Loucy (cell line): ENCODE measurements at regions not wholly inside any gene's neighbourhood (a gene's known extent, or its start where the extent isn't known, plus 50 kb on each side); places are given as distances from the start of the nearest gene placed in this dataset.

Source experiments
- H2AFZ ChIP-seq: fragments of 200-600 bp; sonication (generic); 2 replicates; pipeline ENCODE4 v1.6.0; 2016; ENCODE audit warnings: antibody characterized with exemption, mild to moderate bottlenecking, low read length, moderate library complexity
- H3F3A ChIP-seq: fragments of 200-600 bp; 2 replicates; pipeline ENCODE4 v1.6.0; 2016; ENCODE audit warnings: antibody characterized with exemption, low read depth, mild to moderate bottlenecking
- H3K27me3 ChIP-seq: fragments of 200-600 bp; sonication (generic); 2 replicates; pipeline ENCODE4 v1.6.1; 2014; ENCODE audit warnings: low read length, mild to moderate bottlenecking; ENCODE audit not compliant: insufficient read depth, poor library complexity, severe bottlenecking
- H3K36me3 ChIP-seq: fragments of 200-600 bp; sonication (generic); 2 replicates; pipeline ENCODE4 v1.6.1; 2016; ENCODE audit warnings: low read length; ENCODE audit not compliant: insufficient read depth
- H3K4me1 ChIP-seq: fragments of 200-600 bp; sonication (generic); 2 replicates; pipeline ENCODE4 v1.5.1; 2014; ENCODE audit warnings: low read length, mild to moderate bottlenecking; ENCODE audit not compliant: insufficient read depth, poor library complexity, severe bottlenecking
- H3K4me2 ChIP-seq: fragments of 200-600 bp; sonication (generic); 2 replicates; pipeline ENCODE4 v1.6.0; 2014; ENCODE audit warnings: antibody characterized with exemption, low read length, low read depth, mild to moderate bottlenecking; ENCODE audit not compliant: poor library complexity, severe bottlenecking
- H3K4me3 ChIP-seq: fragments of 200-600 bp; sonication (generic); 2 replicates; pipeline ENCODE4 v1.5.1; 2014; ENCODE audit warnings: low read length, mild to moderate bottlenecking, mixed read lengths; ENCODE audit not compliant: poor library complexity, severe bottlenecking
- H3K79me2 ChIP-seq: fragments of 200-600 bp; sonication (generic); 2 replicates; pipeline ENCODE4 v1.6.1; 2014; ENCODE audit warnings: low read length; ENCODE audit not compliant: insufficient read depth
- H3K9ac ChIP-seq: fragments of 200-600 bp; sonication (generic); 2 replicates; pipeline ENCODE4 v1.6.0; 2014; ENCODE audit warnings: mild to moderate bottlenecking, low read depth, low read length, moderate library complexity; ENCODE audit not compliant: poor library complexity, severe bottlenecking
- H3K9me2 ChIP-seq: fragments of 200-600 bp; sonication (generic); replicated peaks from 2 replicates; pipeline ENCODE4 v1.6.1; 2016; ENCODE audit warnings: low read depth, low read length, mixed read lengths
- H3K9me3 ChIP-seq: fragments of 200-600 bp; sonication (generic); 2 replicates; pipeline ENCODE4 v1.6.1; 2014; ENCODE audit warnings: mild to moderate bottlenecking, antibody characterized with exemption, low read length, low read depth; ENCODE audit not compliant: insufficient read depth
- H4K20me1 ChIP-seq: fragments of 200-600 bp; sonication (generic); 2 replicates; pipeline ENCODE4 v1.6.0; 2014; ENCODE audit warnings: antibody characterized with exemption, low read length, mild to moderate bottlenecking; ENCODE audit not compliant: insufficient read depth, poor library complexity, severe bottlenecking
- CTCF ChIP-seq: fragments of 200-600 bp; sonication (generic); conservative IDR thresholded peaks from 2 replicates; pipeline ENCODE4 v1.5.1; 2014; ENCODE audit warnings: mild to moderate bottlenecking, antibody characterized with exemption, low read length
- EZH2phosphoT487 ChIP-seq: fragments of 200-600 bp; IDR thresholded peaks from 2 replicates; pipeline ENCODE4 v1.6.1; 2018; ENCODE audit warnings: antibody characterized with exemption, mild to moderate bottlenecking, moderate library complexity, borderline replicate concordance

- H3F3A ChIP-seq = no peaks in the 10 kb centered on the region
- H3K36me3 ChIP-seq = no peaks in the 10 kb centered on the region
- H3K79me2 ChIP-seq = no peaks in the 10 kb centered on the region
- no peaks in the 10 kb centered on the region for H3K4me1 ChIP-seq
- H3K4me2 ChIP-seq = no peak overlapping the region
- H3K4me3 ChIP-seq = no peak overlapping the region
- H2AFZ ChIP-seq = no peak overlapping the region
- no peaks in the 10 kb centered on the region for H3K9me2 ChIP-seq
- H3K27me3 ChIP-seq = no peaks in the 10 kb centered on the region
- TF ChIP-seq EZH2phosphoT487 = no peak
- no peak for TF ChIP-seq CTCF
- H4K20me1 ChIP-seq = no peaks in the 10 kb centered on the region
- H3K9me3 ChIP-seq = peaks cover 12% of the 10 kb centered on the region; the same call in 1 of the 2 replicates
- H3K9ac ChIP-seq = no peak overlapping the region
Measured at GRCh38 chr3:127358641-127359040, 70.8 kb upstream of the PRR20G start.

- H3K27me3 ChIP-seq = no peaks in the 10 kb centered on the region
- TF ChIP-seq CTCF (no peak), EZH2phosphoT487 (no peak)
- H3K9me3 ChIP-seq = peaks cover 12% of the 10 kb centered on the region; the same call in 1 of the 2 replicates
- H3K4me2 ChIP-seq = no peak overlapping the region
- H3K4me3 ChIP-seq = no peak overlapping the region
- no peaks in the 10 kb centered on the region for H3F3A ChIP-seq
- no peaks in the 10 kb centered on the region for H3K36me3 ChIP-seq
- H3K4me1 ChIP-seq = no peaks in the 10 kb centered on the region
- H3K9me2 ChIP-seq = no peaks in the 10 kb centered on the region
- no peaks in the 10 kb centered on the region for H3K79me2 ChIP-seq
- H3K9ac ChIP-seq = no peak overlapping the region
- H2AFZ ChIP-seq = no peak overlapping the region
- H4K20me1 ChIP-seq = no peaks in the 10 kb centered on the region
Measured at GRCh38 chr3:127356381-127356780, 68.5 kb upstream of the PRR20G start.

GRCh38 chr3:127354761-127355160 lies 66.9 kb upstream of the PRR20G start:
- Histone ChIP-seq H3K9ac (no peak overlapping the region), H3K36me3 (no peaks in the 10 kb centered on the region), H2AFZ (no peak overlapping the region), H3K9me3 (peaks cover 12% of the 10 kb centered on the region; the same call in 1 of the 2 replicates), H3K79me2 (no peaks in the 10 kb centered on the region), H3F3A (no peaks in the 10 kb centered on the region), H3K27me3 (no peaks in the 10 kb centered on the region), H3K4me3 (no peak overlapping the region), H3K4me2 (no peak overlapping the region), H3K4me1 (no peaks in the 10 kb centered on the region), H4K20me1 (no peaks in the 10 kb centered on the region), H3K9me2 (no peaks in the 10 kb centered on the region)
- TF ChIP-seq EZH2phosphoT487 (no peak), CTCF (no peak)
